ENCODE measurements at regions not wholly inside any gene's neighbourhood (a gene's known extent, or its start where the extent isn't known, plus 50 kb on each side); places are given as distances from the start of the nearest gene placed in this dataset.

GRCh38 chr4:176843710-176844109 is 51.0 kb upstream of the VEGFC start:
- no peak for TF ChIP-seq CTCF (IDR thresholded peaks at IDR 0.05; ENCODE audit: insufficient read depth, low read length, poor library complexity, severe bottlenecking)
- Histone ChIP-seq H3K27me3 (ENCODE audit: control insufficient read depth, insufficient read depth, low read length) (no peaks in the 10 kb centered on the region), H3K36me3 (ENCODE audit: control insufficient read depth, insufficient read depth, low read length) (no peaks in the 10 kb centered on the region), H3K4me3 (ENCODE audit: low read depth, low read length) (no peak overlapping the region)
- DNase-seq (ENCODE audit: low read depth), result no peak

GRCh38 chr4:176844448-176844847 is 51.7 kb upstream of the VEGFC start:
- Histone ChIP-seq H3K4me3 (ENCODE audit: low read depth, low read length) (no peak overlapping the region), H3K36me3 (ENCODE audit: control insufficient read depth, insufficient read depth, low read length) (no peaks in the 10 kb centered on the region), H3K27me3 (ENCODE audit: control insufficient read depth, insufficient read depth, low read length) (no peaks in the 10 kb centered on the region)
- TF ChIP-seq CTCF (IDR thresholded peaks at IDR 0.05; ENCODE audit: insufficient read depth, low read length, poor library complexity, severe bottlenecking), result no peak
- DNase-seq (ENCODE audit: low read depth), result no peak

GRCh38 chr4:176845636-176846035 is 52.9 kb upstream of the VEGFC start:
- DNase-seq (ENCODE audit: low read depth), result no peak
- Histone ChIP-seq H3K4me3 (ENCODE audit: low read depth, low read length) (no peak overlapping the region), H3K27me3 (ENCODE audit: control insufficient read depth, insufficient read depth, low read length) (no peaks in the 10 kb centered on the region), H3K36me3 (ENCODE audit: control insufficient read depth, insufficient read depth, low read length) (no peaks in the 10 kb centered on the region)
- TF ChIP-seq CTCF (IDR thresholded peaks at IDR 0.05; ENCODE audit: insufficient read depth, low read length, poor library complexity, severe bottlenecking), result no peak

- TF ChIP-seq CTCF (IDR thresholded peaks at IDR 0.05; ENCODE audit: insufficient read depth, low read length, poor library complexity, severe bottlenecking), result no peak
- no peak overlapping the region for H3K4me3 ChIP-seq (ENCODE audit: low read depth, low read length)
- H3K36me3 ChIP-seq (ENCODE audit: control insufficient read depth, insufficient read depth, low read length), result no peaks in the 10 kb centered on the region
- DNase-seq (ENCODE audit: low read depth), result no peak
- no peaks in the 10 kb centered on the region for H3K27me3 ChIP-seq (ENCODE audit: control insufficient read depth, insufficient read depth, low read length)
Observed at GRCh38 chr4:176849076-176849475, 56.4 kb upstream of the VEGFC start.

- no peak for TF ChIP-seq CTCF (IDR thresholded peaks at IDR 0.05; ENCODE audit: insufficient read depth, low read length, poor library complexity, severe bottlenecking)
- Histone ChIP-seq H3K4me3 (ENCODE audit: low read depth, low read length) (no peak overlapping the region), H3K36me3 (ENCODE audit: control insufficient read depth, insufficient read depth, low read length) (no peaks in the 10 kb centered on the region), H3K27me3 (ENCODE audit: control insufficient read depth, insufficient read depth, low read length) (no peaks in the 10 kb centered on the region)
- no peak for DNase-seq (ENCODE audit: low read depth)
Observed at GRCh38 chr4:176850436-176850835, 57.7 kb upstream of the VEGFC start.

- Histone ChIP-seq H3K4me3 (ENCODE audit: low read depth, low read length) (no peak overlapping the region), H3K36me3 (ENCODE audit: control insufficient read depth, insufficient read depth, low read length) (no peaks in the 10 kb centered on the region), H3K27me3 (ENCODE audit: control insufficient read depth, insufficient read depth, low read length) (no peaks in the 10 kb centered on the region)
- TF ChIP-seq CTCF (IDR thresholded peaks at IDR 0.05; ENCODE audit: insufficient read depth, low read length, poor library complexity, severe bottlenecking), result no peak
- DNase-seq (ENCODE audit: low read depth), result no peak
Observed at GRCh38 chr4:176856421-176856820, 63.7 kb upstream of the VEGFC start.
